ENCODE measurements at regions not wholly inside any gene's neighbourhood (a gene's known extent, or its start where the extent isn't known, plus 50 kb on each side); places are given as distances from the start of the nearest gene placed in this dataset.

- no peak for TF ChIP-seq REST (IDR thresholded peaks at IDR 0.05)
These were observed 187.2 kb downstream of the ARHGAP12 start (continued) for GRCh38 chr10:31741473-31741872.

- Histone ChIP-seq H3K9me3 (no peaks in the 10 kb centered on the region), H3K4me2 (no peak overlapping the region), H3K4me1 (no peaks in the 10 kb centered on the region), H3K4me3 (no peak overlapping the region), H3K27ac (no peak overlapping the region)
- FAIRE-seq (no peak), DNase-seq (ENCODE audit: low read depth in 1 of 2, low spot score in 1 of 2) (no peak), ATAC-seq (no peak)
- 82% methylated on average over 1 of the region's 1 CpG for WGBS (ENCODE audit: missing lambda C conversion rate)
- no peak for TF ChIP-seq ZC3H11A (IDR thresholded peaks at IDR 0.05)
- TF ChIP-seq PHF8 (IDR thresholded peaks at IDR 0.05; ENCODE audit: borderline replicate concordance, low read depth) = no peak
- TF ChIP-seq TP53 (CRISPR knock-in tag; IDR thresholded peaks at IDR 0.05) = no peak
- no peak for TF ChIP-seq HDAC2 (IDR thresholded peaks at IDR 0.05)
- TF ChIP-seq HOXA7 (CRISPR knock-in tag; IDR thresholded peaks at IDR 0.05) = no peak
- TF ChIP-seq RNF2 (IDR thresholded peaks at IDR 0.05; ENCODE audit: borderline replicate concordance, low read depth) = no peak
- TF ChIP-seq PBX3 (IDR thresholded peaks at IDR 0.05) = no peak
- TF ChIP-seq HOXB13 (CRISPR knock-in tag; IDR thresholded peaks at IDR 0.05; ENCODE audit: low read depth) = no peak
- TF ChIP-seq CBX8 (IDR thresholded peaks at IDR 0.05) = no peak
- TF ChIP-seq HOXB5 (CRISPR knock-in tag; IDR thresholded peaks at IDR 0.05) = no peak
- no peak for TF ChIP-seq FOSB (CRISPR knock-in tag; IDR thresholded peaks at IDR 0.05)
- TF ChIP-seq POLR2AphosphoS2 (conservative IDR thresholded peaks at IDR 0.05; ENCODE audit: low read length) = no peak
- no peak for TF ChIP-seq HMGXB4 (CRISPR knock-in tag; IDR thresholded peaks at IDR 0.05; ENCODE audit: borderline replicate concordance)
- no peak for TF ChIP-seq KDM1A (IDR thresholded peaks at IDR 0.05; ENCODE audit: low read depth)
- TF ChIP-seq SMC3 (IDR thresholded peaks at IDR 0.05) = no peak
- TF ChIP-seq CEBPB (IDR thresholded peaks at IDR 0.05) = no peak
- TF ChIP-seq KDM5A (IDR thresholded peaks at IDR 0.05) = no peak
- TF ChIP-seq ELK1 (IDR thresholded peaks at IDR 0.05; ENCODE audit: low read depth, low read length) = no peak
- no peak for TF ChIP-seq SREBF2 (IDR thresholded peaks at IDR 0.05)
- CTCF ChIA-PET = interaction anchor here (1.9 kb wide), 1 partner anchor 30 kb away, joined by 5 read pairs; no protein-coding TSS in a partner anchor
- POLR2A ChIA-PET = no interaction called here
These were observed 188.9 kb downstream of the ARHGAP12 start for GRCh38 chr10:31739711-31740110.
